ENCODE measurements at regions not wholly inside any gene's neighbourhood (a gene's known extent, or its start where the extent isn't known, plus 50 kb on each side); places are given as distances from the start of the nearest gene placed in this dataset.

GRCh38 chr13:97057176-97057575 is 62.9 kb upstream of the OXGR1 start:
- no peak for DNase-seq

- peak; percentile 71 for DNase-seq
Observed at GRCh38 chr13:97058391-97058790, 64.1 kb upstream of the OXGR1 start.

GRCh38 chr13:97058926-97059325 is 64.7 kb upstream of the OXGR1 start:
- DNase-seq = peak; percentile 30

- DNase-seq = peak; percentile 4
Observed at GRCh38 chr13:97067017-97067895, 73.0 kb upstream of the OXGR1 start.

GRCh38 chr13:97068151-97068550 is 73.9 kb upstream of the OXGR1 start:
- DNase-seq = no peak

GRCh38 chr13:97069050-97069815 is 75.0 kb upstream of the OXGR1 start:
- no peak for DNase-seq

- no peak for DNase-seq
Observed at GRCh38 chr13:97072297-97072696, 78.0 kb upstream of the OXGR1 start.

- peak; percentile 4 for DNase-seq
Observed at GRCh38 chr13:97074618-97075017, 80.3 kb upstream of the OXGR1 start.

- peak; percentile 6 for DNase-seq
Observed at GRCh38 chr13:97076898-97077297, 82.6 kb upstream of the OXGR1 start.

- no peak for DNase-seq
Observed at GRCh38 chr13:97077341-97077740, 83.1 kb upstream of the OXGR1 start.

GRCh38 chr13:97079726-97080125 is 85.5 kb upstream of the OXGR1 start:
- DNase-seq = no peak

- DNase-seq = no peak
Observed at GRCh38 chr13:97082461-97083207, 88.4 kb upstream of the OXGR1 start.

GRCh38 chr13:97091196-97091595 is 96.9 kb upstream of the OXGR1 start:
- DNase-seq = no peak

- DNase-seq = no peak
Observed at GRCh38 chr13:97100821-97101220, 106.5 kb upstream of the OXGR1 start.

- no peak for DNase-seq
Observed at GRCh38 chr13:97101912-97102708, 107.8 kb upstream of the OXGR1 start.

GRCh38 chr13:97106323-97106722 is 112.0 kb upstream of the OXGR1 start:
- DNase-seq = no peak

- peak; percentile 30 for DNase-seq
Observed at GRCh38 chr13:97107815-97108529, 113.7 kb upstream of the OXGR1 start.

GRCh38 chr13:97108530-97108900 is 113.6 kb upstream of the MBNL2 start:
- DNase-seq = peak; percentile 24

- no peak for DNase-seq
Observed at GRCh38 chr13:97109256-97109655, 112.9 kb upstream of the MBNL2 start.

GRCh38 chr13:97109841-97110492 is 112.2 kb upstream of the MBNL2 start:
- DNase-seq = peak; percentile 94

GRCh38 chr13:97110936-97111335 is 111.2 kb upstream of the MBNL2 start:
- no peak for DNase-seq

Data from eye (tissue), 1 donor.